Erythroblast (primary cell): ENCODE measurements at regions not wholly inside any gene's neighbourhood (a gene's known extent, or its start where the extent isn't known, plus 50 kb on each side); places are given as distances from the start of the nearest gene placed in this dataset.

ENCODE experiments used
- GATA1 ChIP-seq: IDR thresholded peaks from 2 replicates; pipeline ENCODE4 v1.6.1; 2011; ENCODE audit warnings: low read depth, mild to moderate bottlenecking, control low read depth, low read length, moderate library complexity
- POLR2A ChIP-seq: IDR thresholded peaks from 2 replicates; pipeline ENCODE4 v1.6.1; 2011; ENCODE audit warnings: mild to moderate bottlenecking, low read length

- TF ChIP-seq POLR2A (no peak), GATA1 (no peak)
These were observed 352.5 kb upstream of the GRM7 start for GRCh38 chr3:6508410-6508759.
